Embryonic facial prominence (tissue), 1 donor: ENCODE measurements at regions not wholly inside any gene's neighbourhood (a gene's known extent, or its start where the extent isn't known, plus 50 kb on each side); places are given as distances from the start of the nearest gene placed in this dataset.
A peak's percentile ranks its signal among the peaks of the same experiment; 100 is the strongest.
"Not testable (repeated sequence)": the region's sequence is repeated elsewhere in the genome, so short reads cannot be mapped to it uniquely, and the experiment has no call there.

ENCODE experiments used
- DNase-seq: peaks from one replicate; pipeline ENCODE4 v3.0.0-alpha.2; 2016; ENCODE audit errors: extremely low spot score

DNA sequence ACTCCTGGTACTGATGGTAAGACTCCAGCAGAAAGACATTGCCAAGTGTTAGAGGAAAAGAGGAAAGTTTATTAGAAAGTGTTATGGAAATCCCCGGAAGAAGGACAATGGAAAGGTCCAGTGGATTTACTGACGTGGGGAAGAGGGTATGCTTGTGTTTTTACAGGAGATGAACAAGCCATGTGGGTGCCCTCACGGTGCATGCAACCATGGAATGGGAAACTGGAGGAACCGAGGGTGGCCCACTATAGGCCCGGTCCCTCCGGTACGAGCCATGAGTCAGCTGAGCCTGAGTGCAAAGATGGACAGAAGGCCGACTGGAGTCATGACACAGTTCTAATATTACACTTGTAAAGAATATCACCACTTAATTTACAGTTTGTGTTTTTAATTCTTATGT is 123.3 kb upstream of the ZCCHC13 start:
- DNase-seq = no peak

DNA sequence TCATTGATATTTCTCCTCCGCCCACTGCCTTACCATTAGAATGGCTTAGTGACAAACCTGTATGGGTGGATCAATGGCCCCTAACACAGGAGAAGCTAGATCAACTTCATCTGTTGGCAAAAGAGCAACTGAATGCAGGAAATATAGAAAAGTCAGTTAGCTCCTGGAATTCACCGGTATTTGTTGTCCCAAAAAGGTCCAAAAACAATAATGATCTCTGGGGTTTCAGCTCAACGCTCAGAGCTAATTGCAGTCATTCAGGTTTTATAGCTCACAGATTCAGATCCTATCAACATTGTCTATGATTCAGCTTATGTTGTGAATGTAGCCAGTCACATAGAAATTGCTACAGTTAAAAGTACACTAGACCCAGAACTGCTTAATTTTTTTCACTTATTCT is 124.0 kb upstream of the ZCCHC13 start:
- no peak for DNase-seq

DNA sequence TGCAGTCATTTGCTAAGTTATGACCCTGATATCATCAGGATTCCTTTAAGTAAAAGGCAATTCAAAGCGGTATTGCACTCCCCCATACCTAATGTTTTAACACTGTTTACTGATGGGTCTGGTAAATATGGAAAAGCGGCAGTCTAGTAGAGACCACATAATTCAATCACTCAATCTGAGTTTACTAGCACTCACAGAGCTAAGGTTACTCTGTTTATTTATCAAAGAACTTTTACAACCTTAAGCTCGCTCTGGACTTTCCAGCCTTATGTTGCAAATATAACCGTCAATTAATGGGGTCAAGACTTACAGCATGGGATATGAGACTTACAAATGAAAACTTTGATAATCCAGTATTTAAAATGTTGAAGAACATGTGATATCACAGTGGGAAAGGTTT is 124.5 kb upstream of the ZCCHC13 start:
- DNase-seq = no peak

DNA sequence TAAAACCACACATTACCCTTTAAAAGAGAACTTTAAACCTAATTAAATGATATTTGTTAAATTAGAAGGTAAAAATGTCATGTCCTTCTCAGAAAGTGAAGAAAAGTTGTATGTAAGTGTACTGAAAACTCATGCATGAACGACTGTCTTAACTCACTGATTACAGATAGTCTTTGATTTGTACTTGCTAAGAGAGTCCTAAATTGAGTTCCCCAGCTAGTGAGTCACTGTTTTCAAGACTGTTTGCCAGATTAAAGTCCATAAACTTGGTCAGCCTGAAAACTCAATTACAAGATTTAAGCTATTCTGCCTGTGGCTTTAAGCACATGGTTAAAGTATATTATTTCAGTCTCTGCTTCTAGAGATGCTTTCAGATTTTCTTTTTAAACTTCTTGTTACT is 124.9 kb upstream of the ZCCHC13 start:
- DNase-seq = no peak

DNA sequence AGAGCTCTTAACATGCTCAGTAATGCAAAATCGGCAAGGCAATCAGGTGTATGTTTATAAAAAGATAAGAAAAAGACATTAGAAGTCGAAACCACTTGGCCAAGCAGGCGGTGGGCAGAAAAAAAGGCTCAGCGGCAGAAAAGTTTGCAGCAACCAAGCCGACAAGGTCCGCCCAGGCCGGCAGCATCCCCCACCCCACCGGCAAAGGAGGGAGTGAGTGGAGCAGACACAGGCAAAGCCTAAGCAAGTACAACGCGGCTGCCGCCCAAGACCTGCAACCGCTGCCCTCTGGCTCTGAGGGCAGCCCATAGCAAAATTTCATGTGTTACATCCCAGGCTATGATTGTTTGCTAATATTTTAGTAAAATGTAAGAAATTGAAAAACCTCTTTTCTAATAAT is 125.4 kb upstream of the ZCCHC13 start:
- no peak for DNase-seq

DNA sequence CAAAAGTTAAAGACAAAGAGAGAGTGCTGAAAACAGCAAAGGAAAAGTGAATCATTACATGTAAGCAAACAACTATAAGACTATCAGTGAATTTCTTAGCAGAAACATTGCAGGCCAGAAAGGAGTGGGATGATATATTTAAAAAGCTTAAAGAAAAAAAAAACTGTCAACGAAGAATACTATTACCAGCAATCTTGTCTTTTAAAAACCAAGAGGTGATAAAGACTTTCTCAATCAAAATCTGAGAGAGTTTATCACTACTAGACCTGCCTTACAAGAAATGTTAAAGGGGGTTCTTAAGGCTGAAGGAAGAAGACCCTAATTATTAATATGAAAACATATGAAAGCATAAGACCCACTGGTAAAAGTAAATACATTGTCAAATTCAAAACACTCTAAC is 132.5 kb upstream of the ZCCHC13 start:
- DNase-seq = no peak

DNA sequence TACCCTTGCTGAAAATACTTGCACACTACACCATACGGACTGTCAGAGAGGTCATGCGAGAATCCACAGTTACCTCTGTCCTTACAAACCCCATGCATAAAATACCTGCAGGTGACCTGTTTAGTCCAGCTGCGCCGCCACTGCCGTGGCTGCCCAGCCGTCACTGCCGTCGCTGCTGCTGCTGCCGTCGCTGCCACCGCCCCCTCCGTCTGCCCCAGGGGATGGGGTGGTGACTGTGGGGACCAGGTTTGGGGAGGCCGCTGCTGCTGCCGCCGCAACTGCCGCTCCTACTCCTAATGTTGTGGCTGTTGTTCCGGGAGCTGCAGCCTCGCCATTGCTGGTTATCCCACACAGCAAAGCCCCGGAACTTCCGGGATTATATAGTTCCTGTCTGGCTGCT is 141.8 kb upstream of the ZCCHC13 start:
- DNase-seq = no peak

DNA sequence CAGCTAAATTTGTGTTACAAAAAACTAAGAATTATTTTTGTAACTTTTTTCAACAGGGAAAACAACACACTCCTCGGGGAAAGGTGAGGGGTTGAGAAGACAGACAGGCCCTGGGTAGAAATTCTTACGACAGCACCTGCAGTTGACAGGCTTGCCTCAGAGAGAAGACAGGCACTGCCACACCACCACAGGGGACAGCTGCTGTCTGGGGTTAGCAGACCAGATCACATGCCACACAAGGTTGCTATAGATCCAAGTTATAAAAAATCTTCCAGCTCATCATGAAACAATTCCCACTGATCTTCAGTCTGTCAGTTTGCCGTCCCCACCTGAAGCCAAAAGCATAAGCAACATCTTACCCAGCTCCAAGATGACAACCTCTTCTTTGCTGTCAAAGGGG is 143.2 kb upstream of the ZCCHC13 start:
- no peak for DNase-seq

DNA sequence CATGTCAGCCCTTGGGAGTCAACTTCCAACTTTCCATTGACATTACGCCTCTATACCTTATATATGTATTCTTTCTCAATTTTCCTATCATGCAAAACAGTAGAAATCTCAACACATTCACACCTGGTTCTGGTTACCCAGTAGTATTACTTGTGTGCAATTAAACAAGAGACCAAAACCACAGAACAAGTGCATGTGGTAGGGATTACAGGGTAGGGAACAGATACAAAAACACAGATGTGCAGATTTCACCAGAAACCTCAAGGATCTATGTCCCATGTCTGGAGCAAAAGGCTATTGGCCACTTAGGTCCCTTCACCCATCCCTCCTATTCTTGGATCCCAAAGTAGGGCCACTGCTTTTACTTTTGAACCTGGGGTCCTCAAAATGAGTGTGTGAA is 143.6 kb upstream of the ZCCHC13 start:
- DNase-seq = no peak

DNA sequence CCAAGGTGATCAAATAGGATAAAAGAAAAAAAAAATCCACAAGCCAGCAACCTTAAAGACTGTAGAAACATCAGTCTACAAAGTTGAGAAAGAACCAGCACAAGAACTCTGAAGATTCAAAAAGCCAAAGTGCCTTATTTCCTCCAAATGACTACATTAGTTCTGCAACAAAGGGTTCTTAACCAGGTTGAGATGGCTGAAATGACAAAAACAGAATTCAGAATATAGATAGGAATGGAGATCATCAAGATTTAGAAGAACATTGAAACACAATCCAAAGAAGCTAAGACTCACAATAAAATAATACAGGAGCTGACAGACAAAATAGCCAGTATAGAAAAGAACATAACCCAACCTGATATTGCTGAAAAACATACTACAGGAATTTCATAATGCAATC is 156.5 kb upstream of the ZCCHC13 start:
- no peak for DNase-seq

DNA sequence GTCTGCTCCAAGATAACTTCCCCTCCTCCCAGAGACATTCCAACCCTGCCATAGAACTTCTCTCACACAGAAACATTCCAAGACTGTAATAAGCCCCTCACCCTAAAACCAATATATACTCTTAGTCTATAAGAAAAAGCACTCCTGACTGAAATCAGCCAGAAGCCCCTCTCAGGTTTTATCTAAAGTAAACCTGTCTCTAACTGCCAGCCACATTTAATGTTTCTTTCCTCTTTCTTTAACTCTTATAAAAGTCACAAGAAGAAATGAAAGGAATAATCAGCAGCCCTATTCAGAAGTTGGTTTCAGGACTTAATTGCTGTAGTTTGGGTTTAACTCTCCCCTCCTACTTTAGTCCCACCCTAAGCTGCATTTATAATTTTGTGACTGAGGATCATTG is 165.0 kb upstream of the ZCCHC13 start:
- no peak for DNase-seq

DNA sequence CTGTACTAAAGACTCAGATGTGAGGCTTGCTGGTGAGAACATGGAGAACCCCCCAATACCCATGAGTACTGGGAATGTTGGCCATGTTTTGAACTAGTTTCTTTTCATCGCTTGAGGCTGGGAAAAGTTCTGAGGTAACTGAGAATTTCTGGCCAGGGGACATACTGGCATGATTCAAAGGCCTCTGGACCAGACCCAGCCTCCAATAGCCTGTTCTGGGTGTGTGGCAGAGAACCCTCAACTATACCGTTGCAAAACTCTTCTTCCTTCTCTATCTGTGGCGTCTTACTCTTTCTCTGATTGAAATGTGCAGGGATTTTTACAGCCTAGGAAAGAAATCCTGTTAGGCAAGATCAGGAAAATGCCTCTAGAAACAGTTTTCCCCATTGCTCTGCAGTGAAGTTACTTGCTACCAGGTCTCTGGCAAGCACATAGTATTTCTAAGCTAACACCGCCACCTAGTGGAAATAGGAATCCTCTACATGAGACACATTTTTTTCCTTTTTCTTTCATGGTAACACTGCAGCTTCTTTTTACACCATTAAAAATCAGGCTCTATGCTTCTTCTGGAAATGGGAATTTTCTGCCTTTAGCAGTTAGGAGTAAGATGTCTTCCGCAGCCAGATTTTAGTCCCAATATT is 170.7 kb upstream of the ZCCHC13 start:
- peak; percentile 66 for DNase-seq

DNA sequence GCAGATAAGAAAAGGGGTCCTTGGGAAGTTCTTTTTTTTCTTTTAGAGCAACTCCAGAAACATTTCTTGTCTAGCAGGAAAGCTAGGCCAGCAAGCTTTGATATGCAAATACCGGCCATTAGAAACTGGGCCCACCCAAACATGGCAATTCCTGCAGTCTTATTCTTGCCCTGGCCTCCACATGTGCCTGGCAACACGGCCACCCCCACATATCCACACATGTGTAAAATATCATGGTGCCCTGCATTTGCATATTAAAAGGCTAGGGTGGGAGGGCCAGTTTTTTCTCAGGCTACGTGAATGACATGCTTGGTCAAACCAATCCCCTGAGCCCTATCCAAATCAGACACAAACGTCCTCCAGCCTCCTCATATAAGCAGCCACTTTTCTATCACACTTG is 171.7 kb upstream of the ZCCHC13 start:
- DNase-seq = no peak

DNA sequence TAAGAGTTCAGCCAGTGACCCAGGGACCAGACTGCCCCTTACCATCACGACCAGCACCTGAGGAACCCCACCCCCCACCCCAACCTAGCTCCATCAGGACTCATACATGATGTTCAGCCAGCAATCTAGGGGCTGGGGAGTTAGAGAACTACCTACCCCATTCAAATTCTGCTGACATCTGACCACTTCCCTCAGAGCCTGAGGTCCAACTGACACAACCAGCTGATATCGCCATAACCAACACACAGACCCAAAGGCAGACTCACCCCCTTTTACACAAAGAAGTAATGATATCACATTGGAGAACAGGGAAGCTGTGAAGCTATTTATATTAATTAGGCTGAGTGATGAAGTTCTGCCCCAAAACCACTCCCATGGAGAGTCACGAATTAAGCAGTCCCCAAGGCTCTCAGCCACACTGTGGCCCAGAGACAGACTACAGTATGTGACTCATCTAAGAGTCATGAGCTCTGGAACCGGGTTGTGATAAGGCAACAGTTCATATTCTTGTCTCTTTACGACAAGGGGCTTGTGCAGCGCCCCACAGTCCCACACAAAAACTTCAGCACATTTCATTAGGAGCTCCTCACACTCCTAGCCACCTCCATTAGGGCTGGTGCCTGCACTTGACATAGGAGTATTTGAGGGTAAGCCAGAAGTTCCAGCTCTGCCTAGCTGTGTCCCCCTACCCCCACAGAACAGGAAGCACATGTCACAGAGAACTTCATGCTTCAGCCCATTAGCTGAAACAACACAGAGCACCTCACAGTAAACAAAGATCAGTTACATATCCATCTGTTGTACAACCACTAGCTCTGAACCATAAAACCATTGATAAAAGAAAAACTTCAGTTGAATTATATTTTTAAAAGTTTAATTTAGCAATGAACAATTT is 184.7 kb upstream of the ZCCHC13 start:
- no peak for DNase-seq

DNA sequence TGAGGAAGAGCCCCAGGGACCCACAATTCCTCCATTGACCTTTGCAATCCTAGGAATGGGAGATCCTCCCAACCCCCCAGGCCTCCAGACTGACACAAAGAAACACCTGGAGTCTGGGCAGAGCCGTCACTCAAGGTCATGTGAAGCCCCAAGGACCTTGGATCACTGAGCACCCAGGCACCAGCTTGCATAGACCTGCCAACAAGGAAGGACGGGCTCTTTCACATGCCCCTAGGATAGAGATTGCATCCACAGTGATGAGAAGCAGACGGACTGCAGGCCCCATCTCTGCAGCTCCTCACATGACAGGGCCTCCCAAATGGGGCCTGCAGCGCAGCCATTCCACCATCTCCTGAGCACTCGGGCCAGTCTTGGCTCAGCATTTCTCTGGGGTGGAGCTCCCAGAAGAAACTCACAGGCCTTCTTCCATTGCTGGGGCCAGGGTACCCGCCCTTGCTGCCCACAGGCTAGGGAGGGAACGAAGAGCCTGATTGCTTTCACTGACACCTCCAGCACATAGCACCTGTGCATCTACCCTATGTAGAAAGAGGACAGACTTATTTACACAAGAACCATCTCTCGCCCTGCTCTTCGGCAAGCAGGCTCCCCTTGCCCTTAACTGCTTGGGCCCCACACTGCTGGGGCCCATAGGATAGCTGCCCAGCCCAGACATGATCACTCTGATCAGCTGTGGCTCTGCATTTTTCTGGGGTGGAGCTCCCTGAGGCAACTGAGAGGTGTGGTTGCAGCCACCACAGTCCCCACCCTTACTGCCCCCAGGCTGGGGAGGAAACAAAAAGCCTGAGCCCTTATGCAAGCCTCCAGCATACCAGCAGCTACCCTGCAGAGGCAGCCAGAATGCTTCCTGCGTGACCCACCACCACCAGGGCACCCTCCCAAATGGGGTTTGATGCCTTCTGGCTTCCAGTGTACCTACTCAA is 185.7 kb upstream of the ZCCHC13 start:
- no peak for DNase-seq

DNA sequence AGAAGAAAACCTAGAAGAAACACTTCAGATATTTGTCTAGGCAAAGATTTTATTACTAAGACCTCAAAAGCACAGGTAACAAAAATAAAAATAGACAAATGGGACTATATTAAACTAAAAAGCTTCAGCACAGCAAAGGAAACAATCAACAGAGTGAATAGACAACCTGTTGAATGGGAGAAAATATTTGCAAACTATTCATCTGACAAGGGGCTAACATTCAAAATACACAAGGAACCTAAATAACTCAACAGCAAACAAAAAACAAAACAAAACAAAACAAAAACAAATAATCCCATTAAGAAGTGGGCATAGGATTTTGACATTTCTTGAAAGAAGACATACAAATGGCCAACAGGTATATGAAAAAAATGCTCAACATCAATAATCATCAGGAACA is 192.7 kb upstream of the ZCCHC13 start:
- no peak for DNase-seq

DNA sequence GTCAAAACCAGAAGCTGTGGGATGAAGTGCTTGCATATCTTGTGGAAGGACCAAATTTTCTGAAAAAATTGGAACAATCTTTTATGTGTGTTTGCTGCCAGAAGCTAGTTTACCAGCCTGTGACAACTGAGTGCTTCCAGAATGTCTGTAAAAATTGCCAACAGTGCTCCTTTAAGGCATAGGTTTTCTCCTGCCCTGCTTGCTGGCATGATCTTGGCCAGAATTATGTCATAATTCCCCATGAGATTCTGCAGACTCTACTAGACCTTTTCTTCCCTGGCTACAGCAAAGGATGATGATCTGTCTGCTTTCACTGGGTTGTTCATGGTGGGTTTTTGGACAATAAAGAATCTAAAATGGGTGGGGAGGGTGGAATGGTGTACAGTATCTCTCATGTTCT is 196.3 kb upstream of the ZCCHC13 start:
- no peak for DNase-seq

DNA sequence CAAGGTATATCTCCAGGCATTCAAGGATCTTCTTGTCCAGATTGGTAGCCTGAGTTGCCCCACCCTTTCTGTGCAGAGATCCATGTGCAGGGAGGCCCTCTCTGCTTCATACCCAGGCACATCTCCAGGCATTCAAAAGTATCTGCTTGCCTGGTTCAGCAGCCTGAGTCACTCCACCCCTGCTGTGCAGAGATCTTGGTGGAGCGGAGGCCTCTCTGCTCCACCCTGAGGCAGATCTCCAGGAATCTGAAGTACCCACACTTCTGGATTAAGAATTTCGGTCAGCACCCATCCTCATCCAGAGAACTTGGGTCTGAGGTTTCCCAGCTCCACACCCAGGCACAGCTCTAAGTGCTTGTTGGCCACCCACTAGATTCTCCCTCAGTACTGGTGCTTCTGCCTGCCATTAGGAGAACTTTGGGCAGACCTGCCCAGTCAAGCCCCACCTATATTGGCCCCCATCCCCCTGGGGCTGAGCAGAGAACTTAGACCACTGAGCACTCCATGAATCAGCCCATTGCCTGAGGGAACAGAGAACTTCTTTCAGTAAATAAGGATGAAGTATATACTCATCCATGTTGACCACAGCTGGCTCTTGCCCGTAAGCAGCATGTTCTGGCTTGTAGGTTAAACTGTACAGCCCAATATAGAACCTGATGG is 199.5 kb upstream of the ZCCHC13 start:
- DNase-seq = no peak

DNA sequence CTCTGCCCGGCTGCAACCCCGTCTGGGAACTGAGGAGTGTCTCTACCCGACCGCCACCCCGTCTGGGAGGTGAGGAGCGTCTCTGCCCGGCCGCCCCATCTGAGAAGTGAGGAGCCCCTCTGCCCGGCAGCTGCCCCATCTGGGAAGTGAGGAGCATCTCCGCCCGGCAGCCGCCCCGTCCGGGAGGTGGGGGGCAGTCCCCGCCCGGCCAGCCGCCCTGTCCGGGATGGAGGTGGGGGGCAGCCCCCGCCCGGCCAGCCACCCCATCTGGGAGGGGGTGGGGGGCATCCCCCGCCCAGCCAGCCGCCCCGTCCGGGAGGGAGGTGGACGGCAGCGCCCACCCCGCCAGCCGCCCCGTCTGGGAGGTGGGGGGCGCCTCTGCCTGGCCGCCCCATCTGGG is 205.6 kb upstream of the ZCCHC13 start:
- not testable (repeated sequence) for DNase-seq

DNA sequence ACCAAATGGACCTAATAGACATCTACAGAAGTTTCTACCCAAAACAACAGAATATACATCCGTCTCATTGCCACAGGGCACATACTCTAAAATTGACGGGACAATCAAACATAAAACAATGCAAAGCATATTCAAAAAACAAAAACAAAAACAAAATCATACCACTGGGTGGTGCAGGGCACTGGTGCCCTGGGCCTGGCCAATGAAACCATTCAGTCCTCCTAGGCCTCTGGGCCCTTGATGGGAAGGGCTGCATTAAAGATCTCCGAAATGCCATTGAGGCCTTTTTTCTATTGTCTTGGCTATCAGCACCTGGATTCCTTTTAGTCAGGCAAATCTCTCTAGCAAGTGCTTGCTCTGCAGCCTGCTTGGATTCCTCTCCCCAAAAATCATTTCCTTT is 213.9 kb upstream of the ZCCHC13 start:
- no peak for DNase-seq

DNA sequence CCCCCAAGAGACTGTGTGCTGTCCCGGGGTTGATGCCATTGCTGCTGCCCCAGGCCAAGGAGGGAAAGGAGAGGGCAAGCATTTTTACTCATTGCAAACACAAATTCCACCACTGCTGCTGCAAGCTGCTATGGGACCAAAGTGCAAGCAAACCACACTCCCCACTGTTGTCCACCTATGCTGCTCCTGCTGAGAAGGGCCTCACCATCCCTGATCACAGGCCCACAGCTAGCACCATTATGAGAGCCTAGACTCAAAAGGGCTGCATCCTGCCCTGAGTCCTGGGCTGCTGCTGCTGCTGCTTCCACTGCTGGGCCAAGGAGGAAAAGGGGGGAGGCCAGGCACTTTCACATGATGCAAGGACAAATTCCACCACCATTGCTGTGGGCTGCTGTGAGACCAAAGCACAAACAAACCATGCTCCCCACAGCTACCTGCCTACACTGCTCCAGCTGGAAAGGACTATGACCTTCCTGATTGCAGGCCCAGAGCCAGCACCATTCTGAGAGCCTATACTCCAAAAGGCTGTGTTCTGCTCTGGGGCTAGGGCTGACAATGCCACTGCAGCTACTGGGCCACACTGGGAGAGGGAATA is 218.2 kb upstream of the ZCCHC13 start:
- no peak for DNase-seq
